IMR-90 (cell line): ENCODE measurements at regions not wholly inside any gene's neighbourhood (a gene's known extent, or its start where the extent isn't known, plus 50 kb on each side); places are given as distances from the start of the nearest gene placed in this dataset.

Experiments used
- ATAC-seq: fragments of 200-7000 bp; cut with Tn5 transposase; 2 replicates; pipeline ENCODE4 v1.9.1; 2020; ENCODE audit warnings: low read depth, mild to moderate bottlenecking, moderate library complexity
- BruUV-seq: library from RNA; stranded (reverse); fragments of 400-500 nt; replicated peaks from 2 replicates; lab custom pipeline; 2021; lab: Mats Ljungman, UMichigan
- CTCF ChIA-PET: fragments of 300-600 bp; formaldehyde crosslinking; extraction: SDS; loops from one replicate; lab custom pipeline; 2021; ENCODE audit warnings: antibody characterized with exemption; lab: Yijun Ruan, JAX
- POLR2A ChIA-PET: fragments of 300-600 bp; sonication (Branson Sonifier 250); formaldehyde crosslinking; loops from one replicate; lab custom pipeline; 2022; ENCODE audit warnings: antibody characterized with exemption; ENCODE audit not compliant: unreplicated experiment; lab: Charles Lee
- DNase-seq: peaks from one replicate; pipeline ENCODE4 v3.0.0; 2013
- H2AFZ ChIP-seq: replicated peaks from 2 replicates; pipeline ENCODE3; 2013; ENCODE audit warnings: low read length, mild to moderate bottlenecking; ENCODE audit not compliant: poor library complexity
- H2AK5ac ChIP-seq: 2 replicates; pipeline ENCODE4 v1.6.1; 2013; ENCODE audit warnings: low read depth, low read length, inconsistent platforms
- H2AK9ac ChIP-seq: replicated peaks from 2 replicates; pipeline ENCODE3; 2013; ENCODE audit warnings: mild to moderate bottlenecking, low read depth, low read length, moderate library complexity; ENCODE audit not compliant: poor library complexity
- H2BK120ac ChIP-seq: 2 replicates; pipeline ENCODE4 v1.6.1; 2013; ENCODE audit warnings: low read depth, low read length, inconsistent platforms
- H2BK15ac ChIP-seq: 3 replicates; pipeline ENCODE4 v1.6.1; 2013; ENCODE audit warnings: low read depth, low read length, inconsistent platforms
- H2BK20ac ChIP-seq: 2 replicates; pipeline ENCODE4 v1.6.1; 2013; ENCODE audit warnings: low read depth, mild to moderate bottlenecking, inconsistent platforms, low read length, moderate library complexity
- H2BK5ac ChIP-seq: 2 replicates; pipeline ENCODE4 v1.6.1; 2013; ENCODE audit warnings: mild to moderate bottlenecking, low read depth, low read length, inconsistent platforms; ENCODE audit not compliant: poor library complexity, severe bottlenecking
- H3K14ac ChIP-seq: replicated peaks from 2 replicates; pipeline ENCODE4 v1.6.1; 2013; ENCODE audit warnings: low read depth, low read length, inconsistent platforms
- H3K18ac ChIP-seq: 2 replicates; pipeline ENCODE4 v1.6.1; 2013; ENCODE audit warnings: low read depth, low read length, control low read depth
- H3K23ac ChIP-seq: 2 replicates; pipeline ENCODE4 v1.6.1; 2013; ENCODE audit warnings: low read depth, low read length, inconsistent platforms
- H3K27ac ChIP-seq: 2 replicates; pipeline ENCODE4 v1.5.1; 2013; ENCODE audit warnings: mild to moderate bottlenecking, control low read depth, low read length; ENCODE audit not compliant: insufficient read depth
- H3K27me3 ChIP-seq: 2 replicates; pipeline ENCODE4 v1.6.1; 2013; ENCODE audit warnings: low read length; ENCODE audit not compliant: control insufficient read depth, insufficient read depth
- H3K36me3 ChIP-seq: 2 replicates; pipeline ENCODE4 v1.6.1; 2013; ENCODE audit warnings: low read length, mixed read lengths; ENCODE audit not compliant: control insufficient read depth, insufficient read depth
- H3K4ac ChIP-seq: 2 replicates; pipeline ENCODE4 v1.6.1; 2013; ENCODE audit warnings: low read depth, low read length, inconsistent platforms
- H3K4me1 ChIP-seq: 2 replicates; pipeline ENCODE4 v1.6.1; 2013; ENCODE audit warnings: low read length, mixed read lengths; ENCODE audit not compliant: control insufficient read depth, insufficient read depth
- H3K4me2 ChIP-seq: 2 replicates; pipeline ENCODE4 v1.6.1; 2013; ENCODE audit warnings: low read depth, mild to moderate bottlenecking, control low read depth, low read length, moderate library complexity
- H3K4me3 ChIP-seq: 2 replicates; pipeline ENCODE4 v1.5.1; 2013; ENCODE audit warnings: low read depth, mild to moderate bottlenecking, control low read depth, low read length, moderate library complexity; ENCODE audit not compliant: insufficient read depth
- H3K56ac ChIP-seq: 2 replicates; pipeline ENCODE4 v1.6.1; 2013; ENCODE audit warnings: low read length, inconsistent platforms; ENCODE audit not compliant: insufficient read depth; ENCODE audit errors: extremely low read depth
- H3K79me1 ChIP-seq, 2 experiments: 2 replicates each; pipeline ENCODE4 v1.6.1; 2013; ENCODE audit warnings: low read length in 2 of 2, inconsistent platforms in 1 of 2, low read depth in 1 of 2
- H3K9ac ChIP-seq: 2 replicates; pipeline ENCODE4 v1.6.1; 2013; ENCODE audit warnings: low read depth, low read length, control low read depth
- H3K9me1 ChIP-seq: 2 replicates; pipeline ENCODE4 v1.6.1; 2013; ENCODE audit warnings: low read length, inconsistent platforms; ENCODE audit not compliant: insufficient read depth
- H3K9me3 ChIP-seq: 2 replicates; pipeline ENCODE4 v1.6.1; 2013; ENCODE audit warnings: low read length; ENCODE audit not compliant: control insufficient read depth, insufficient read depth
- H4K20me1 ChIP-seq: 2 replicates; pipeline ENCODE4 v1.6.1; 2013; ENCODE audit warnings: low read length, inconsistent platforms; ENCODE audit not compliant: insufficient read depth
- H4K5ac ChIP-seq: 2 replicates; pipeline ENCODE4 v1.6.1; 2013; ENCODE audit warnings: mild to moderate bottlenecking, low read depth, low read length, control low read depth
- H4K8ac ChIP-seq, 2 experiments: 2 replicates each; pipeline ENCODE4 v1.6.1; 2013; ENCODE audit warnings: low read depth in 2 of 2, low read length in 2 of 2, control low read depth in 1 of 2, inconsistent platforms in 1 of 2
- H4K91ac ChIP-seq: 2 replicates; pipeline ENCODE4 v1.6.1; 2013; ENCODE audit warnings: low read depth, low read length, inconsistent platforms; ENCODE audit not compliant: insufficient read depth
- CEBPB ChIP-seq: IDR thresholded peaks from 2 replicates; pipeline ENCODE4 v1.6.1; 2012; ENCODE audit warnings: low read depth, low read length, improper control_type of control experiment
- CHD1 ChIP-seq: IDR thresholded peaks from 2 replicates; pipeline ENCODE4 v1.6.1; 2012; ENCODE audit warnings: low read depth, low read length, improper control_type of control experiment
- ELK1 ChIP-seq: fragments of 150-350 bp; IDR thresholded peaks from 2 replicates; pipeline ENCODE4 v1.6.1; 2016; ENCODE audit warnings: low read depth, mild to moderate bottlenecking, low read length, moderate library complexity, borderline replicate concordance
- FOS ChIP-seq: fragments of 150-350 bp; IDR thresholded peaks from 2 replicates; pipeline ENCODE4 v1.6.1; 2016; ENCODE audit warnings: low read depth, low read length
- MAZ ChIP-seq: IDR thresholded peaks from 2 replicates; pipeline ENCODE4 v1.6.1; 2012; ENCODE audit warnings: low read depth, mild to moderate bottlenecking, low read length, improper control_type of control experiment, moderate library complexity, borderline replicate concordance
- NFE2L2 ChIP-seq: fragments of 150-350 bp; IDR thresholded peaks from 2 replicates; pipeline ENCODE4 v1.6.1; 2016; ENCODE audit warnings: low read depth, mild to moderate bottlenecking, low read length
- RAD21 ChIP-seq: IDR thresholded peaks from 2 replicates; pipeline ENCODE4 v1.6.1; 2012; ENCODE audit warnings: low read length, improper control_type of control experiment
- RCOR1 ChIP-seq: IDR thresholded peaks from 2 replicates; pipeline ENCODE4 v1.6.1; 2012; ENCODE audit warnings: mild to moderate bottlenecking, low read length, improper control_type of control experiment; ENCODE audit not compliant: insufficient replicate concordance
- RFX5 ChIP-seq: IDR thresholded peaks from 2 replicates; pipeline ENCODE4 v1.8.0; 2012; ENCODE audit warnings: low read depth, mild to moderate bottlenecking, low read length, moderate library complexity
- SMC3 ChIP-seq: fragments of 150-350 bp; IDR thresholded peaks from 2 replicates; pipeline ENCODE4 v1.6.1; 2016; ENCODE audit warnings: low read depth, mild to moderate bottlenecking, antibody characterized with exemption, low read length, moderate library complexity
- WGBS, 2 experiments: methylation state at CpG; one replicate each; pipeline versions ENCODE4 v1.1.5 to v1.1.7; 2013; ENCODE audit warnings: missing lambda C conversion rate in 2 of 2; ENCODE audit not compliant: insufficient read length in 1 of 2; ENCODE audit errors: extremely low coverage in 2 of 2; 5-methylcytosine and 5-hydroxymethylcytosine counted together
- dilution Hi-C: fragments of 300-500 bp; cut with HindIII; formaldehyde crosslinking; loops from one replicate; pipeline ENCODE4 v1.14.3; 2018; ENCODE audit warnings: low sequenced_read_pairs; ENCODE audit not compliant: unreplicated experiment
- in situ Hi-C: fragments of 300-500 bp; cut with MboI; formaldehyde crosslinking; loops from 3 replicates; pipeline ENCODE4 v1.14.3; 2019; ENCODE audit warnings: low sequenced_read_pairs, inconsistent platforms, mixed read lengths
- intact Hi-C: fragments of 100-400 bp; cut with micrococcal nuclease; formaldehyde crosslinking; loops from 2 replicates; pipeline ENCODE4 v1.10.0; 2022

GRCh38 chr15:60065951-60066350, 61.8 kb downstream of the FOXB1 start:
- Histone ChIP-seq H3K27ac (no peak overlapping the region), H3K4me2 (no peak overlapping the region), H3K56ac (no peak overlapping the region), H3K9me3 (peaks cover 9% of the 10 kb centered on the region), H3K23ac (no peak overlapping the region), H2AK9ac (no peak overlapping the region), H2BK120ac (no peak overlapping the region), H3K4me1 (no peaks in the 10 kb centered on the region; the same call in 1 of the 2 replicates), H3K36me3 (no peaks in the 10 kb centered on the region), H4K20me1 (no peaks in the 10 kb centered on the region), H3K4ac (no peak overlapping the region), H2AK5ac (no peak overlapping the region), H3K9me1 (no peaks in the 10 kb centered on the region), H4K8ac (no peak overlapping the region), H3K18ac (no peak overlapping the region), H2BK5ac (no peak overlapping the region), H2BK15ac (no peak overlapping the region), H3K27me3 (peaks cover 3% of the 10 kb centered on the region), H2BK20ac (no peak overlapping the region), H3K14ac (no peak overlapping the region), H3K9ac (no peak overlapping the region), H3K4me3 (no peak overlapping the region), H4K5ac (no peak overlapping the region), H4K91ac (no peak overlapping the region), H2AFZ (no peak overlapping the region), H3K79me1 (no peaks in the 10 kb centered on the region)
- POLR2A ChIA-PET: no interaction called here
- DNase-seq (no peak), ATAC-seq (no peak)
- intact Hi-C loops: no loop called here
- no TSS peak for BruUV-seq
- WGBS, 2 experiments: 72% methylated on average over 2 of the region's 7 CpGs; no CpG with 5 or more reads in 1 of the 2 experiments
- CTCF ChIA-PET: no interaction called here
- no peak for TF ChIP-seq MAZ
- TF ChIP-seq SMC3: no peak
- no peak for TF ChIP-seq CEBPB
- TF ChIP-seq CHD1: no peak
- TF ChIP-seq RCOR1: no peak
- TF ChIP-seq NFE2L2: no peak
- no peak for TF ChIP-seq FOS
- no peak for TF ChIP-seq RFX5
- no peak for TF ChIP-seq ELK1
- no peak for TF ChIP-seq RAD21
- in situ Hi-C loops: no loop called here
- dilution Hi-C loops: no loop called here
